Liver (tissue), 3 donors: ENCODE measurements at regions not wholly inside any gene's neighbourhood (a gene's known extent, or its start where the extent isn't known, plus 50 kb on each side); places are given as distances from the start of the nearest gene placed in this dataset.

Source experiments
- ATF3 ChIP-seq: IDR thresholded peaks from 2 replicates; pipeline ENCODE4 v1.6.1; 2016; ENCODE audit warnings: antibody characterized with exemption
- CTCF ChIP-seq: fragments of 150-350 bp; IDR thresholded peaks from 2 replicates; pipeline ENCODE4 v1.5.1; 2017; ENCODE audit warnings: improper control_type of control experiment, low read depth, low read length; ENCODE audit not compliant: missing input control
- EGR1 ChIP-seq, 2 donors: IDR thresholded peaks; 2 replicates each; pipeline ENCODE4 v1.6.1; 2016 to 2018; ENCODE audit warnings: antibody characterized with exemption in 2 of 2, low read depth in 2 of 2
- FOXA1 ChIP-seq: IDR thresholded peaks from 2 replicates; pipeline ENCODE4 v1.6.1; 2016; ENCODE audit warnings: antibody characterized with exemption
- JUND ChIP-seq, 2 donors: IDR thresholded peaks; 2 replicates each; pipeline ENCODE4 v1.6.1; 2016; ENCODE audit warnings: antibody characterized with exemption in 2 of 2
- MAX ChIP-seq: IDR thresholded peaks from 2 replicates; pipeline ENCODE4 v1.6.1; 2016; ENCODE audit warnings: antibody characterized with exemption
- NR2F2 ChIP-seq: IDR thresholded peaks from 2 replicates; pipeline ENCODE4 v1.6.1; 2016; ENCODE audit warnings: antibody characterized with exemption
- RAD21 ChIP-seq, 2 donors: IDR thresholded peaks; 2 replicates each; pipeline ENCODE4 v1.6.1; 2016; ENCODE audit warnings: antibody characterized with exemption in 2 of 2, mild to moderate bottlenecking in 2 of 2
- REST ChIP-seq: IDR thresholded peaks from 2 replicates; pipeline ENCODE4 v1.6.1; 2016; ENCODE audit warnings: antibody characterized with exemption, mild to moderate bottlenecking
- SP1 ChIP-seq: IDR thresholded peaks from 2 replicates; pipeline ENCODE4 v1.6.1; 2018; ENCODE audit warnings: antibody characterized with exemption, mild to moderate bottlenecking
- YY1 ChIP-seq: IDR thresholded peaks from 2 replicates; pipeline ENCODE4 v1.6.1; 2016; ENCODE audit warnings: antibody characterized with exemption, mild to moderate bottlenecking
- donor health status: healthy.
- donor health status: healthy.

- TF ChIP-seq JUND (IDR thresholded peaks at IDR 0.05) = no peak
- TF ChIP-seq CTCF = no peak
- no peak for TF ChIP-seq REST
- TF ChIP-seq FOXA1 = no peak
- no peak for TF ChIP-seq ATF3
- TF ChIP-seq RAD21 (IDR thresholded peaks at IDR 0.05) = no peak
- TF ChIP-seq NR2F2 = no peak
- no peak for TF ChIP-seq EGR1 (IDR thresholded peaks at IDR 0.05; ENCODE audit: low read depth in 2 of 2)
- TF ChIP-seq SP1 = no peak
- no peak for TF ChIP-seq MAX
- TF ChIP-seq YY1 = no peak
Measured at GRCh38 chr3:5813521-5813920, 626.0 kb downstream of the EDEM1 start.
